ENCODE measurements at regions not wholly inside any gene's neighbourhood (a gene's known extent, or its start where the extent isn't known, plus 50 kb on each side); places are given as distances from the start of the nearest gene placed in this dataset.

DNA sequence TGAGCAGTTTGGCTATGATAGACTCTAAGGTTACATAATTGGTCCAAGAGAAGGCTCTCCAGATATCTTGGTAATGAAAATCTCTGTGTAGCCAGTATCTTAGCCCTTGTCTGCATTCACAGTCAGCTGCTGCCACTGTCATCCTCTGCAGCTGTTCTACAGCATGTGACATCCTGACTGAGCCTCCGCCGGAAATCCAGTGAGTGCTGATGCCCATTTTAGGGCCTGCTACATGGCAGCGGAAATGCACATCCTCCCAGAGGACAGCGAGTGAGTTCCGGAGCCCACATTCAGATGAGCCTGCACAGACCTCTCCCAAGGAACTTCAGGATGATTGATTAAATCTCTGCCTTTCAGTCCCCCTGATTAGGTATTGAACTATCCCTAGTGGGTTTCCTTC is 237.1 kb downstream of the HHIPL2 start:
- no peak for TF ChIP-seq CTCF (IDR thresholded peaks at IDR 0.05; ENCODE audit: low read length)
- no peak for TF ChIP-seq EZH2 (optimal IDR thresholded peaks at IDR 0.05; ENCODE audit: low read depth, low read length)
